A172 (cell line): ENCODE measurements at regions not wholly inside any gene's neighbourhood (a gene's known extent, or its start where the extent isn't known, plus 50 kb on each side); places are given as distances from the start of the nearest gene placed in this dataset.

Source experiments
- DNase-seq: peaks from one replicate; pipeline ENCODE4 v3.0.0-alpha.2; 2015; ENCODE audit warnings: low spot score

DNA sequence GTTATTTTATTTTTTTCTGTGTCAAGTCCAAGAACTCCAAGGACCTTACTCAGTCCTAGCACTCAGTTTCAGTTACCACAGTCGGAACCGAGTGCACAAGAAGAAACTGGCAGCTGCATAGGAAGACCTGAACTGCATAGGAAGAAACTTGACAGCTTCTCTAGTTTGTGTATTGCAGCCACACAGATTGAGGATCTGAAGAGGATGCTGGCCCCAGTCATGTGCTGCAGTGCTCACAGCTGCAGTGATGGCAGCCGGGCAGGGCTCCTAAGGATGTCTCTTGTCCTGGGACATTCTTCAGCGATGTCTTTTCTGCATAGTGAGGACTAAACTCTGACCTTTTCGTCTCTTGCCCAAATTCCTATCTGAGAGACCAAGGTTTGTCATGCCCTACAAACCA, 261.2 kb downstream of the STIM2 start:
- DNase-seq: no peak

DNA sequence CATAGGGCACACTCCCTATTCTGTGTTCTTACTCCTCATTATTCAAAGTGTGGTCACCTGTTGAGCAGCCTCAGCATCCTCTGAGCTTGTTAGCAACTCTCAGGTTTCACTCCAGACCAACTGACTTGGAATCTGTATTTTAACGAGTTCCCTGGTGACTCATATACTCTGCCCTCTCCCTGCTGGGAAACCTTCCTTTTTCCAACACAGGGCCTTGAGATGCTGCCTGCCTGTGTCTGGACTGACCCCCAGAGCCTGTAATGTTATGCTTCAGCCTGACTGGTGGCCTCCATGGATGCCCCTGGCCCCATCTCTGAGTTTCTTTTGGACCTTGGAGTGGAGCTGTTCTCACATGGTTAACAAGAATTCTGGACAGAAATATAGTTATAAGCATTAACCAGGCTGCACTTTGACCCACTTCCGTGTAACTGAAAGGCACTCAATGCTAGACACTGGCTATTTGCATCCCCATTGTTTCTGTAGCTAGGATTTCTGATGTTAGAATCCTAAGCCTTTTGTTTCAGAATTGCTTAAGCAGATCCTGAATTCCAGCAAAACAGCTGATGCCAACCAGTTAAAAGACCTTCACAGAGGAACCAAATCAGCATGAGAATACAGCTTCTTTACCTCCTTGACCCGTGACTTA, 262.6 kb downstream of the STIM2 start:
- peak; percentile 2 for DNase-seq

- DNase-seq: no peak
These were observed 263.1 kb downstream of the STIM2 start for GRCh38 chr4:27123769-27124124.

DNA sequence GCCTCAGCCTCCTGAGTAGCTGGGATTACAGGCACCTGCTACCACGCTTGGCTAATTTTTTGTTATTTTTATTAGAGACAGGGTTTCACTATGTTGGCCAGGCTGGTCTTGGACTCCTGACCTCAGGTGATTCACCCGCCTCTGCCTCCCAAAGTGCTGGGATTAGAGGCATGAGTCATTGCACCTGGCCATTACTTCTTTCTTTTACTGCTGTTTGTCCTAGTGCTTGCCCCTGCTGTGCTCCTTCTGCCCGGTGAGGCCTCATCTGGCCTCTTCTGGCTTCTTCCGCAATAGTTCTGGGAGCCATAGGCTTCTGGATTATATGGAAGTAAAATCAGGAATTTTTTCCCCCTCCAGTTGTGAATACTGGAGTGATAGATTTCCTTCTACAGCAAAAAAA, 266.3 kb downstream of the STIM2 start:
- peak; percentile 8 for DNase-seq

GRCh38 chr4:27128443-27128842, 267.8 kb downstream of the STIM2 start:
- no peak for DNase-seq

- no peak for DNase-seq
These were observed 269.3 kb downstream of the STIM2 start for GRCh38 chr4:27129871-27130366.

DNA sequence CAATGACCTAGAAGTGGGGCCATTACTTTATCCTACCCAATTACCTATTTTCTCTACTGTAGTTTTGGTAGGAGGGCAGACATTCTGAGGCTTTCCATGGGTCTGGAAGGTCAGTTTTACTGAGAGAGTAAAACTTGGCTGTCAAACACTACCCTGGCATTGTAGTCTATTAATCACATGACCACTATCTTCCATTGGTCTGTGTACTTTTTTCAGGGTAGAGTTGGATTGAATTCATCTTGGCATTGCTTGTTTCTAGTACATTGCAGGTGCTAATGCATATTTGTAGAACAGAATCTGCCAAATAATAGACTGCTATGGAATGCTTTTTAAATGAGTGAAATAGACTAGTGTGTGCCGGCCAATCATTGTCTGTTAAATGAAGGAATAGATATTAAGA, 271.9 kb downstream of the STIM2 start:
- DNase-seq: no peak

GRCh38 chr4:27140486-27140885, 279.8 kb downstream of the STIM2 start:
- no peak for DNase-seq

GRCh38 chr4:27141530-27141929, 280.9 kb downstream of the STIM2 start:
- DNase-seq: no peak

DNA sequence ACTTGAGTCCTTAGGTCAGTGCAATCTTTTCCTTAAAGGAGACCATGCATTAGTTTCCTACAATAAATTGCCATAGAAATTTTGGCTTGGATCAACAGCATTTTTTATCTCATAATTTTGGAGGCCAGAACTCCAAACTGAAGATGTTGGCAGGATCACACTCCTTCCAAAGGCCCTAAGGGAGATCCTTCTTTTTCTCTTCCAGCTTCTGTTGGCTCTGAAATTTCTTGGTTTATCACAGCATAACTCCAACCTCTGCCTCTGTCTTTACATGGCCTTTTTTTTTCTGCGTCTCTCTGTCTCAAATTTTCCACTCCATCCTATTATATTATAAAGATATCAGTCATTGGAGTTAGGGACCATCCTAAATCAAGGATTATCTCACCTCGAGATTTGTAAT, 282.2 kb downstream of the STIM2 start:
- DNase-seq: no peak

DNA sequence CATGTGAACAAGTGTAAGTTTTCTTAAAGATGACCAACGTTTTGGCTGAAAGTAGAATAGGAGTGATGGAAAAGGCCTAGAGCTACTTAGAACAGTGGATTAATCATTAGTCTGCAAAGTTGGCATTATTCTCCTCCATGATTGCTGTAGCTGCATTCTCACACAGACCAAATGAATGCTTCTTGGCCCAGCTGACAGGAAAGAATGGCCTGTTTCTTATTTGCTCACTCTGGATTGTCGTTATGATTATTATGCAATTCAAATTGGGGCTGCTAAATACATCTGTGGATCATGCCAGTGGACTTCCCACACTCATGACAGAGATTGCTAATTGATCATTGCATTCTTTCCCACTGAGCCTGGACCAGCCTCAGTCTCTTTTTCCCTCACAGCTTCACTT, 285.0 kb downstream of the STIM2 start:
- DNase-seq: no peak

- DNase-seq: no peak
These were observed 287.7 kb downstream of the STIM2 start for GRCh38 chr4:27148211-27148895.

DNA sequence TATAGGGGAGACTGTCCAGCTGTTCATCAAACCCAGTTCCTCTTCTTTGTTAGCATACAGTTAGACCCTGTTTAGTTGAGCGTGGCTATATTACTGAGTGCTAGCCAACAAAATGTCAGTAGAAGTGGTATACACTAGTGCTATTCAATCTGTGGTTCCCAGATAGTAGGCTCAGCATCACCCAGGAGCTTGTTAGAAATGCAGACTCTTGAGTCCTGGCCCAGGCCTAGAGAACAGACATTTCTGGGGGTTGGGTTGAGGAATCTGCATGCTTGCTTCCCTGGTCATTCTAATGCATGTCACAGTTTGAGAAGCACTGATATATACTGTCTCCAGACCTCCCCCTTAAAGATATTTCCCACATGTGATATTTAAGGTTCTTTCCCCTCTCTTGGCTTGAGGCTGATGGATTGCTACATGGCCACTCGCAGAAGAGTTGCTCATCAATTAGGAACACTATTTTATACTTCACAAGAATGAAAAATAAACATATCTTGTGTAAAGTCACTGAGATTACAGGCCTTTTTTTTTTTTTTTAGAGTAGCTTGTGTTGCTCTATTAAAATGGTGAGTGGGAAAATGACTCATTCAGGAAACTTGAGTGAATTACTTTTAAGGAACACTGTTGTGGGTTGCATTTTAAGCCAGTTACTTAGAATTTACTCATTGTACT, 289.0 kb downstream of the STIM2 start:
- DNase-seq: no peak

DNA sequence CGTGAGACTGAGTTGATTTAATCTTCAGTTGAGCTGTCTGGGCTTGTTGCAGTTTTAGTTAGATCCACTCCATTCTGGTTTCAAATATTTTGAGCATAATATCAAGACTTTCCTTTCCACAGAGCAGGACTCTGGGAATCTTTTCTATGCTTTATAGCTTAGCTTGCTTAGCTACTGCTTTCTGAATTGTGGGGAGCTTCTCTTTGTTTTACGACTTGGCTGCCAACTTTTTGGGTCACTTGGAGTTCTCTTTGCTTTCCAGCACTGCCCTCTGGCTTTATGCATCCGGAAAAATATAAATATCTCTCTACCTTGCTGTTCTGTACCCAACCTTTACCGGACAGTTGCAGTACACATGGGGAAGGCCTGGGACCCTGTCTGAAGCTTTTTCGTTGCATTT, 292.1 kb downstream of the STIM2 start:
- DNase-seq: no peak

GRCh38 chr4:27154706-27155105, 294.1 kb downstream of the STIM2 start:
- DNase-seq: peak; percentile 59

- DNase-seq: no peak
These were observed 300.6 kb downstream of the STIM2 start for GRCh38 chr4:27161191-27161590.

DNA sequence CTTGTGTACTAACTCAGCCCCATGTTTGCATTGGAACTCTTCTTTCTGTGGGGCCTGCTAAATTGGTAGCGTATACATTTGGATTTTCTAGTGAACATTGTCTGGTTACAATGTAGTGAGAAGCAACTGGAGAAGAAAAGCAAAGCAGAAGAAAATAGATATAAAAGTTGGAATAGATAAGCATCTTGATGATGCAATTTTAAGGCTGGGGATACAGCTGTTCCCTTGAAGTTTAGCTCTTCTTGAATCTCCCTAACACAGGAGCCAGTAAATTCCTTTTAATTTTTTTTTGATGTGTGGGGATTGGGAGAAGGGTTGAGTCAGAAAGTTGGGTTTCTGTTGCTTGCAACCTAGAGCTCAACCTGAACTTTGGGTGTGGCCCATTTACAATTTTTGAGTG, 308.1 kb downstream of the STIM2 start:
- no peak for DNase-seq

- DNase-seq: no peak
These were observed 312.6 kb downstream of the STIM2 start for GRCh38 chr4:27173280-27173679.

DNA sequence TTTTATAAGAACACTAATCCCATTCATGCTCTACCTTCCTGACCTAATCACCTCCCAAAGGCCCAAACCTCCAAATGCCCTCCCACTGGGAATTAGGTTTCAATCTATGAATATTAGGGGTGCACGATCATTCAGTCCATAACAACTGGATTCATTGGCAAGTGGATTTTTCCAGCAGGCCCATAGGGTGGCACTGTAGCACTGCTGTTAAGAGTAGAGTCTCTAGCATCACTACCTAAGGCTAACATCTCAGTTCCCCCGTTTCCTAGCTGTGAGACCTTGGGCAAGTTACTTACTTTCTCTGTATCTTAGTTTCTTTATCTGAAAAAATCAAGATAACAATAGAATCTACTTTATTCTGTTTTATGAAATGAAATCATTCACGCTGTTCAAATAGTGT, 315.8 kb downstream of the STIM2 start:
- peak; percentile 3 for DNase-seq

GRCh38 chr4:27176881-27177280, 316.2 kb downstream of the STIM2 start:
- DNase-seq: no peak

DNA sequence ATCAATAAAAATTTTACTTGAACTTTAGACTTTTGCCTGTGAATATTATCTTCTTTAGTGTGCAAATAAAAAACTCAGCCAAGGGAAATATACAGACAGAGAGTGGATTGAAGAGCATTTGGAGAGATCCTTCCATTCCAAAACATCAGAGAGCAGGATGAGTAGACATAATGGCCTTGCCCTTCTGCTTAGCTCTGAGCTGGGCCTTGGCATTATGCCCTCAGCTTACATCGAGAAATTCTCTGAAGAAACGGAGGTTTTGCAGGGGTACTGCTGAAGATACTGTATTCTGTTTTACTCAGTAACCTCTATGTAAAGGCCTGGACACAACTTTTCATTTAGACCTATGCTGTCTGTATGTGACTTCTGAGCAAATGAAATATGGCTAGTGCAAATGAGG, 317.4 kb downstream of the STIM2 start:
- no peak for DNase-seq

- DNase-seq: no peak
These were observed 321.1 kb downstream of the STIM2 start for GRCh38 chr4:27181693-27182092.

- no peak for DNase-seq
These were observed 321.6 kb downstream of the STIM2 start for GRCh38 chr4:27182211-27182610.
